ENCODE measurements at regions not wholly inside any gene's neighbourhood (a gene's known extent, or its start where the extent isn't known, plus 50 kb on each side); places are given as distances from the start of the nearest gene placed in this dataset.

- TF ChIP-seq POLR2A (IDR thresholded peaks at IDR 0.05; ENCODE audit: low read depth, low read length), result no peak
- no peak for TF ChIP-seq POLR2AphosphoS5 (IDR thresholded peaks at IDR 0.05; ENCODE audit: low read depth, low read length)
Observed at GRCh38 chr6:121760191-121760590, 324.7 kb downstream of the GJA1 start.
